IMR-90 (cell line): ENCODE measurements at regions not wholly inside any gene's neighbourhood (a gene's known extent, or its start where the extent isn't known, plus 50 kb on each side); places are given as distances from the start of the nearest gene placed in this dataset.

Source experiments
- ATAC-seq: fragments of 200-7000 bp; cut with Tn5 transposase; 2 replicates; pipeline ENCODE4 v1.9.1; 2020; ENCODE audit warnings: low read depth, mild to moderate bottlenecking, moderate library complexity
- BruUV-seq: library from RNA; stranded (reverse); fragments of 400-500 nt; replicated peaks from 2 replicates; lab custom pipeline; 2021; lab: Mats Ljungman, UMichigan
- CTCF ChIA-PET: fragments of 300-600 bp; formaldehyde crosslinking; extraction: SDS; loops from one replicate; lab custom pipeline; 2021; ENCODE audit warnings: antibody characterized with exemption; lab: Yijun Ruan, JAX
- POLR2A ChIA-PET: fragments of 300-600 bp; sonication (Branson Sonifier 250); formaldehyde crosslinking; loops from one replicate; lab custom pipeline; 2022; ENCODE audit warnings: antibody characterized with exemption; ENCODE audit not compliant: unreplicated experiment; lab: Charles Lee
- DNase-seq: peaks from one replicate; pipeline ENCODE4 v3.0.0; 2013
- H2AFZ ChIP-seq: replicated peaks from 2 replicates; pipeline ENCODE3; 2013; ENCODE audit warnings: low read length, mild to moderate bottlenecking; ENCODE audit not compliant: poor library complexity
- H2AK5ac ChIP-seq: 2 replicates; pipeline ENCODE4 v1.6.1; 2013; ENCODE audit warnings: low read depth, low read length, inconsistent platforms
- H2AK9ac ChIP-seq: replicated peaks from 2 replicates; pipeline ENCODE3; 2013; ENCODE audit warnings: mild to moderate bottlenecking, low read depth, low read length, moderate library complexity; ENCODE audit not compliant: poor library complexity
- H2BK120ac ChIP-seq: 2 replicates; pipeline ENCODE4 v1.6.1; 2013; ENCODE audit warnings: low read depth, low read length, inconsistent platforms
- H2BK15ac ChIP-seq: 3 replicates; pipeline ENCODE4 v1.6.1; 2013; ENCODE audit warnings: low read depth, low read length, inconsistent platforms
- H2BK20ac ChIP-seq: 2 replicates; pipeline ENCODE4 v1.6.1; 2013; ENCODE audit warnings: low read depth, mild to moderate bottlenecking, inconsistent platforms, low read length, moderate library complexity
- H2BK5ac ChIP-seq: 2 replicates; pipeline ENCODE4 v1.6.1; 2013; ENCODE audit warnings: mild to moderate bottlenecking, low read depth, low read length, inconsistent platforms; ENCODE audit not compliant: poor library complexity, severe bottlenecking
- H3K14ac ChIP-seq: replicated peaks from 2 replicates; pipeline ENCODE4 v1.6.1; 2013; ENCODE audit warnings: low read depth, low read length, inconsistent platforms
- H3K18ac ChIP-seq: 2 replicates; pipeline ENCODE4 v1.6.1; 2013; ENCODE audit warnings: low read depth, low read length, control low read depth
- H3K23ac ChIP-seq: 2 replicates; pipeline ENCODE4 v1.6.1; 2013; ENCODE audit warnings: low read depth, low read length, inconsistent platforms
- H3K27ac ChIP-seq: 2 replicates; pipeline ENCODE4 v1.5.1; 2013; ENCODE audit warnings: mild to moderate bottlenecking, control low read depth, low read length; ENCODE audit not compliant: insufficient read depth
- H3K27me3 ChIP-seq: 2 replicates; pipeline ENCODE4 v1.6.1; 2013; ENCODE audit warnings: low read length; ENCODE audit not compliant: control insufficient read depth, insufficient read depth
- H3K36me3 ChIP-seq: 2 replicates; pipeline ENCODE4 v1.6.1; 2013; ENCODE audit warnings: low read length, mixed read lengths; ENCODE audit not compliant: control insufficient read depth, insufficient read depth
- H3K4ac ChIP-seq: 2 replicates; pipeline ENCODE4 v1.6.1; 2013; ENCODE audit warnings: low read depth, low read length, inconsistent platforms
- H3K4me1 ChIP-seq: 2 replicates; pipeline ENCODE4 v1.6.1; 2013; ENCODE audit warnings: low read length, mixed read lengths; ENCODE audit not compliant: control insufficient read depth, insufficient read depth
- H3K4me2 ChIP-seq: 2 replicates; pipeline ENCODE4 v1.6.1; 2013; ENCODE audit warnings: low read depth, mild to moderate bottlenecking, control low read depth, low read length, moderate library complexity
- H3K4me3 ChIP-seq: 2 replicates; pipeline ENCODE4 v1.5.1; 2013; ENCODE audit warnings: low read depth, mild to moderate bottlenecking, control low read depth, low read length, moderate library complexity; ENCODE audit not compliant: insufficient read depth
- H3K56ac ChIP-seq: 2 replicates; pipeline ENCODE4 v1.6.1; 2013; ENCODE audit warnings: low read length, inconsistent platforms; ENCODE audit not compliant: insufficient read depth; ENCODE audit errors: extremely low read depth
- H3K79me1 ChIP-seq, 2 experiments: 2 replicates each; pipeline ENCODE4 v1.6.1; 2013; ENCODE audit warnings: low read length in 2 of 2, inconsistent platforms in 1 of 2, low read depth in 1 of 2
- H3K9ac ChIP-seq: 2 replicates; pipeline ENCODE4 v1.6.1; 2013; ENCODE audit warnings: low read depth, low read length, control low read depth
- H3K9me1 ChIP-seq: 2 replicates; pipeline ENCODE4 v1.6.1; 2013; ENCODE audit warnings: low read length, inconsistent platforms; ENCODE audit not compliant: insufficient read depth
- H3K9me3 ChIP-seq: 2 replicates; pipeline ENCODE4 v1.6.1; 2013; ENCODE audit warnings: low read length; ENCODE audit not compliant: control insufficient read depth, insufficient read depth
- H4K20me1 ChIP-seq: 2 replicates; pipeline ENCODE4 v1.6.1; 2013; ENCODE audit warnings: low read length, inconsistent platforms; ENCODE audit not compliant: insufficient read depth
- H4K5ac ChIP-seq: 2 replicates; pipeline ENCODE4 v1.6.1; 2013; ENCODE audit warnings: mild to moderate bottlenecking, low read depth, low read length, control low read depth
- H4K8ac ChIP-seq, 2 experiments: 2 replicates each; pipeline ENCODE4 v1.6.1; 2013; ENCODE audit warnings: low read depth in 2 of 2, low read length in 2 of 2, control low read depth in 1 of 2, inconsistent platforms in 1 of 2
- H4K91ac ChIP-seq: 2 replicates; pipeline ENCODE4 v1.6.1; 2013; ENCODE audit warnings: low read depth, low read length, inconsistent platforms; ENCODE audit not compliant: insufficient read depth
- BHLHE40 ChIP-seq: fragments of 150-350 bp; IDR thresholded peaks from 2 replicates; pipeline ENCODE4 v1.6.1; 2016; ENCODE audit warnings: mild to moderate bottlenecking, low read depth, low read length
- CEBPB ChIP-seq: IDR thresholded peaks from 2 replicates; pipeline ENCODE4 v1.6.1; 2012; ENCODE audit warnings: low read depth, low read length, improper control_type of control experiment
- CHD1 ChIP-seq: IDR thresholded peaks from 2 replicates; pipeline ENCODE4 v1.6.1; 2012; ENCODE audit warnings: low read depth, low read length, improper control_type of control experiment
- CTCF ChIP-seq: conservative IDR thresholded peaks from 2 replicates; pipeline ENCODE4 v1.5.1; 2012; ENCODE audit warnings: mild to moderate bottlenecking, low read depth, low read length, improper control_type of control experiment
- ELK1 ChIP-seq: fragments of 150-350 bp; IDR thresholded peaks from 2 replicates; pipeline ENCODE4 v1.6.1; 2016; ENCODE audit warnings: low read depth, mild to moderate bottlenecking, low read length, moderate library complexity, borderline replicate concordance
- FOS ChIP-seq: fragments of 150-350 bp; IDR thresholded peaks from 2 replicates; pipeline ENCODE4 v1.6.1; 2016; ENCODE audit warnings: low read depth, low read length
- MAFK ChIP-seq: IDR thresholded peaks from 2 replicates; pipeline ENCODE4 v1.6.1; 2012; ENCODE audit warnings: low read depth, low read length, improper control_type of control experiment
- MAZ ChIP-seq: IDR thresholded peaks from 2 replicates; pipeline ENCODE4 v1.6.1; 2012; ENCODE audit warnings: low read depth, mild to moderate bottlenecking, low read length, improper control_type of control experiment, moderate library complexity, borderline replicate concordance
- MXI1 ChIP-seq: IDR thresholded peaks from 2 replicates; pipeline ENCODE4 v1.6.1; 2012; ENCODE audit warnings: low read depth, mild to moderate bottlenecking, low read length, moderate library complexity, borderline replicate concordance
- NFE2L2 ChIP-seq: fragments of 150-350 bp; IDR thresholded peaks from 2 replicates; pipeline ENCODE4 v1.6.1; 2016; ENCODE audit warnings: low read depth, mild to moderate bottlenecking, low read length
- POLR2A ChIP-seq: IDR thresholded peaks from 2 replicates; pipeline ENCODE4 v1.6.1; 2012; ENCODE audit warnings: mild to moderate bottlenecking, low read depth, low read length
- RAD21 ChIP-seq: IDR thresholded peaks from 2 replicates; pipeline ENCODE4 v1.6.1; 2012; ENCODE audit warnings: low read length, improper control_type of control experiment
- RCOR1 ChIP-seq: IDR thresholded peaks from 2 replicates; pipeline ENCODE4 v1.6.1; 2012; ENCODE audit warnings: mild to moderate bottlenecking, low read length, improper control_type of control experiment; ENCODE audit not compliant: insufficient replicate concordance
- RFX5 ChIP-seq: IDR thresholded peaks from 2 replicates; pipeline ENCODE4 v1.8.0; 2012; ENCODE audit warnings: low read depth, mild to moderate bottlenecking, low read length, moderate library complexity
- SMC3 ChIP-seq: fragments of 150-350 bp; IDR thresholded peaks from 2 replicates; pipeline ENCODE4 v1.6.1; 2016; ENCODE audit warnings: low read depth, mild to moderate bottlenecking, antibody characterized with exemption, low read length, moderate library complexity
- USF2 ChIP-seq: fragments of 150-350 bp; IDR thresholded peaks from 2 replicates; pipeline ENCODE4 v1.6.1; 2017; ENCODE audit warnings: mild to moderate bottlenecking, antibody characterized with exemption, low read length, low read depth
- dilution Hi-C: fragments of 300-500 bp; cut with HindIII; formaldehyde crosslinking; loops from one replicate; pipeline ENCODE4 v1.14.3; 2018; ENCODE audit warnings: low sequenced_read_pairs; ENCODE audit not compliant: unreplicated experiment
- in situ Hi-C: fragments of 300-500 bp; cut with MboI; formaldehyde crosslinking; loops from 3 replicates; pipeline ENCODE4 v1.14.3; 2019; ENCODE audit warnings: low sequenced_read_pairs, inconsistent platforms, mixed read lengths
- intact Hi-C: fragments of 100-400 bp; cut with micrococcal nuclease; formaldehyde crosslinking; loops from 2 replicates; pipeline ENCODE4 v1.10.0; 2022

GRCh38 chr12:61860451-61860850, 399.8 kb upstream of the USP15 start:
- ATAC-seq, result no peak

More at GRCh38 chr12:61860451-61860850, 399.8 kb upstream of the USP15 start:
- Histone ChIP-seq H3K4me2 (no peak overlapping the region), H4K5ac (no peak overlapping the region), H2BK15ac (no peak overlapping the region), H2BK5ac (no peak overlapping the region), H3K14ac (no peak overlapping the region), H3K4me3 (no peak overlapping the region), H3K23ac (no peak overlapping the region), H3K18ac (no peak overlapping the region), H2AFZ (no peak overlapping the region), H3K4me1 (no peaks in the 10 kb centered on the region), H4K91ac (no peak overlapping the region), H3K4ac (no peak overlapping the region), H3K27me3 (no peaks in the 10 kb centered on the region), H2BK120ac (no peak overlapping the region), H2AK9ac (no peak overlapping the region), H3K9me3 (peaks cover 6% of the 10 kb centered on the region), H3K9ac (no peak overlapping the region), H3K27ac (no peak overlapping the region), H3K56ac (no peak overlapping the region), H4K8ac (no peak overlapping the region), H2BK20ac (no peak overlapping the region), H3K9me1 (no peaks in the 10 kb centered on the region), H3K79me1 (no peaks in the 10 kb centered on the region), H4K20me1 (no peaks in the 10 kb centered on the region), H3K36me3 (no peaks in the 10 kb centered on the region), H2AK5ac (no peak overlapping the region)
- no TSS peak for BruUV-seq
- intact Hi-C loops, result loop anchor here (5.0 kb wide), 1 partner anchor 627 kb away; no protein-coding TSS in a partner anchor
- POLR2A ChIA-PET, result no interaction called here
- DNase-seq, result no peak
- in situ Hi-C loops, result no loop called here
- dilution Hi-C loops, result no loop called here
- TF ChIP-seq ELK1 (no peak), RAD21 (no peak), USF2 (no peak), MAFK (no peak), CEBPB (no peak), MAZ (no peak), CTCF (no peak), FOS (no peak), RFX5 (no peak), MXI1 (no peak), CHD1 (no peak), RCOR1 (no peak), NFE2L2 (no peak), POLR2A (no peak), BHLHE40 (no peak), SMC3 (no peak)
- CTCF ChIA-PET, result no interaction called here
